ENCODE measurements at regions not wholly inside any gene's neighbourhood (a gene's known extent, or its start where the extent isn't known, plus 50 kb on each side); places are given as distances from the start of the nearest gene placed in this dataset.

DNA sequence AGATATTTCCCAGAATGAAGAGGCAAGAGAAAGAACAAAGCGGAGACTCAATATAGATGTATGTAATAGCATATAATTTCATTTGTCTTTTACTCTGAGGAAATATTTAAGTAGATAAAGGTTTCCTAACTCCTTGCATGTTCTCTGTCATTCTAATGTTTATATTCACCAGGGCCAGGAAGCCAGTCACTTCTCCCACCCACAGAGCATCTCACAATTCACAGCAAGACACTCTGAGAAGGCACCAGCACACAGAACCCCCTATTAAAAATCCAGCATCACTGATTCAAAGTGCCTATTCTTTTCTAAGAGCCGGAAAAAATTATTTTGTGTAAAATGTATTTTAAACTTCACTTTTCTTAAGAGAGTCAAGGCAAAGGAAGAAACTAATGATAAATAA, 927.1 kb downstream of the C4orf33 start:
- ChIA-PET CTCF (no interaction called here), POLR2A (no interaction called here)
- TF ChIP-seq FOXM1 (IDR thresholded peaks at IDR 0.05; ENCODE audit: borderline replicate concordance) (no peak), ELF4 (IDR thresholded peaks at IDR 0.05) (no peak), ARNT (IDR thresholded peaks at IDR 0.05) (no peak), LEF1 (IDR thresholded peaks at IDR 0.05; ENCODE audit: borderline replicate concordance) (no peak)
- TF ChIP-seq, protein P1, sequence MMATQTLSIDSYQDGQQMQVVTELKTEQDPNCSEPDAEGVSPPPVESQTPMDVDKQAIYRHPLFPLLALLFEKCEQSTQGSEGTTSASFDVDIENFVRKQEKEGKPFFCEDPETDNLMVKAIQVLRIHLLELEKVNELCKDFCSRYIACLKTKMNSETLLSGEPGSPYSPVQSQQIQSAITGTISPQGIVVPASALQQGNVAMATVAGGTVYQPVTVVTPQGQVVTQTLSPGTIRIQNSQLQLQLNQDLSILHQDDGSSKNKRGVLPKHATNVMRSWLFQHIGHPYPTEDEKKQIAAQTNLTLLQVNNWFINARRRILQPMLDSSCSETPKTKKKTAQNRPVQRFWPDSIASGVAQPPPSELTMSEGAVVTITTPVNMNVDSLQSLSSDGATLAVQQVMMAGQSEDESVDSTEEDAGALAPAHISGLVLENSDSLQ (IDR thresholded peaks at IDR 0.05) = no peak
- DNase-seq (ENCODE audit: extremely low spot score) = no peak

GRCh38 chr4:130025701-130026100, 929.7 kb downstream of the C4orf33 start:
- TF ChIP-seq SP1 (IDR thresholded peaks at IDR 0.05) (no peak), FOXM1 (IDR thresholded peaks at IDR 0.05; ENCODE audit: borderline replicate concordance) (no peak)
- DNase-seq (ENCODE audit: extremely low spot score) = no peak
- ChIA-PET CTCF (no interaction called here), POLR2A (no interaction called here)

- POLR2A ChIA-PET = no interaction called here
- no peak for DNase-seq (ENCODE audit: extremely low spot score)
- TF ChIP-seq TARDBP (IDR thresholded peaks at IDR 0.05) (no peak), CTBP1 (IDR thresholded peaks at IDR 0.05; ENCODE audit: borderline replicate concordance) (no peak), L3MBTL2 (conservative IDR thresholded peaks at IDR 0.05) (no peak), LEF1 (IDR thresholded peaks at IDR 0.05; ENCODE audit: borderline replicate concordance) (no peak), FOXM1 (IDR thresholded peaks at IDR 0.05; ENCODE audit: borderline replicate concordance) (no peak), SUZ12 (IDR thresholded peaks at IDR 0.05) (no peak), ZNF384 (IDR thresholded peaks at IDR 0.05) (no peak), ARNT (IDR thresholded peaks at IDR 0.05) (no peak), SP1 (IDR thresholded peaks at IDR 0.05) (no peak), FOXK2 (IDR thresholded peaks at IDR 0.05) (no peak), NFRKB (IDR thresholded peaks at IDR 0.05) (no peak), HDGF (IDR thresholded peaks at IDR 0.05; ENCODE audit: borderline replicate concordance) (no peak), FOXA1 (IDR thresholded peaks at IDR 0.05) (no peak)
- TF ChIP-seq, protein P1 (IDR thresholded peaks at IDR 0.05) = no peak
- CTCF ChIA-PET = no interaction called here
Measured at GRCh38 chr4:130026185-130026584, 930.2 kb downstream of the C4orf33 start.

GRCh38 chr4:130027973-130028372, 932.0 kb downstream of the C4orf33 start:
- DNase-seq (ENCODE audit: extremely low spot score) = no peak
- CTCF ChIA-PET = no interaction called here
- POLR2A ChIA-PET = no interaction called here
- TF ChIP-seq NFRKB (IDR thresholded peaks at IDR 0.05) = no peak
- no peak for TF ChIP-seq CTBP1 (IDR thresholded peaks at IDR 0.05; ENCODE audit: borderline replicate concordance)
- no peak for TF ChIP-seq FOXA1 (IDR thresholded peaks at IDR 0.05)
- no peak for TF ChIP-seq HDGF (IDR thresholded peaks at IDR 0.05; ENCODE audit: borderline replicate concordance)
- no peak for TF ChIP-seq BHLHE40 (IDR thresholded peaks at IDR 0.05; ENCODE audit: borderline replicate concordance)
- no peak for TF ChIP-seq FOXK2 (IDR thresholded peaks at IDR 0.05)
- no peak for TF ChIP-seq ELF4 (IDR thresholded peaks at IDR 0.05)
- no peak for TF ChIP-seq L3MBTL2 (conservative IDR thresholded peaks at IDR 0.05)
- no peak for TF ChIP-seq ARNT (IDR thresholded peaks at IDR 0.05)
- TF ChIP-seq, protein P1 (IDR thresholded peaks at IDR 0.05) = no peak
- no peak for TF ChIP-seq FOXM1 (IDR thresholded peaks at IDR 0.05; ENCODE audit: borderline replicate concordance)
- TF ChIP-seq ZNF384 (IDR thresholded peaks at IDR 0.05) = no peak
- TF ChIP-seq SP1 (IDR thresholded peaks at IDR 0.05) = no peak
- no peak for TF ChIP-seq TARDBP (IDR thresholded peaks at IDR 0.05)
- TF ChIP-seq LEF1 (IDR thresholded peaks at IDR 0.05; ENCODE audit: borderline replicate concordance) = no peak
- TF ChIP-seq SUZ12 (IDR thresholded peaks at IDR 0.05) = no peak

- no peak for TF ChIP-seq BHLHE40 (IDR thresholded peaks at IDR 0.05; ENCODE audit: borderline replicate concordance)
- TF ChIP-seq SP1 (IDR thresholded peaks at IDR 0.05) = no peak
- no peak for TF ChIP-seq FOXK2 (IDR thresholded peaks at IDR 0.05)
- TF ChIP-seq LEF1 (IDR thresholded peaks at IDR 0.05; ENCODE audit: borderline replicate concordance) = no peak
- no peak for TF ChIP-seq CTBP1 (IDR thresholded peaks at IDR 0.05; ENCODE audit: borderline replicate concordance)
- no peak for DNase-seq (ENCODE audit: extremely low spot score)
- CTCF ChIA-PET = interaction anchor here (1.1 kb wide), 1 partner anchor 11 kb away, joined by 4 read pairs; no protein-coding TSS in a partner anchor
- POLR2A ChIA-PET = no interaction called here
Measured at GRCh38 chr4:130028552-130028951, 932.6 kb downstream of the C4orf33 start.

GRCh38 chr4:130029442-130029841, 933.5 kb downstream of the C4orf33 start:
- ChIA-PET POLR2A (no interaction called here), CTCF (interaction anchor here (0.5 to 1.1 kb wide), 3 partner anchors 10 to 80 kb away, joined by 3 to 4 read pairs (median 3); no protein-coding TSS in a partner anchor)
- TF ChIP-seq TARDBP (IDR thresholded peaks at IDR 0.05) (no peak), ARNT (IDR thresholded peaks at IDR 0.05) (no peak), SUZ12 (IDR thresholded peaks at IDR 0.05) (no peak), FOXM1 (IDR thresholded peaks at IDR 0.05; ENCODE audit: borderline replicate concordance) (no peak), BHLHE40 (IDR thresholded peaks at IDR 0.05; ENCODE audit: borderline replicate concordance) (no peak), NFRKB (IDR thresholded peaks at IDR 0.05) (no peak), FOXK2 (IDR thresholded peaks at IDR 0.05) (no peak), LEF1 (IDR thresholded peaks at IDR 0.05; ENCODE audit: borderline replicate concordance) (no peak), FOXA1 (IDR thresholded peaks at IDR 0.05) (no peak), ZNF384 (IDR thresholded peaks at IDR 0.05) (no peak), L3MBTL2 (conservative IDR thresholded peaks at IDR 0.05) (no peak), CTBP1 (IDR thresholded peaks at IDR 0.05; ENCODE audit: borderline replicate concordance) (no peak), SP1 (IDR thresholded peaks at IDR 0.05) (no peak), ELF4 (IDR thresholded peaks at IDR 0.05) (no peak)
- TF ChIP-seq, protein P1 (IDR thresholded peaks at IDR 0.05) = no peak
- no peak for DNase-seq (ENCODE audit: extremely low spot score)

Data from HEK293T (cell line).